MCF 10A (cell line): ENCODE measurements at regions not wholly inside any gene's neighbourhood (a gene's known extent, or its start where the extent isn't known, plus 50 kb on each side); places are given as distances from the start of the nearest gene placed in this dataset.

Experiments used
- BruUV-seq: library from RNA; stranded (reverse); fragments of 400-500 nt; replicated peaks from 2 replicates; lab custom pipeline; 2021; lab: Mats Ljungman, UMichigan
- CTCF ChIA-PET: fragments of 300-600 bp; sonication (Branson Sonifier 250); formaldehyde crosslinking; extraction: SDS; loops from one replicate; lab custom pipeline; 2021; ENCODE audit warnings: antibody characterized with exemption, inconsistent platforms; lab: Yijun Ruan, JAX
- POLR2A ChIA-PET: fragments of 300-600, 350-650 bp; sonication (Branson Sonifier 250); formaldehyde crosslinking; extraction: SDS; loops from one replicate; lab custom pipeline; 2020; ENCODE audit warnings: antibody characterized with exemption, inconsistent platforms; lab: Yijun Ruan, JAX
- DNase-seq: peaks from one replicate; pipeline ENCODE4 v3.0.0-alpha.2; 2018; ENCODE audit not compliant: unreplicated experiment
- H3K27ac Mint-ChIP-seq: one replicate; pipeline ENCODE4 v1.8.0; 2022; ENCODE audit warnings: mild to moderate bottlenecking, low read depth, mixed read lengths; ENCODE audit not compliant: unreplicated experiment
- H3K27me3 Mint-ChIP-seq: one replicate; pipeline ENCODE4 v1.8.0; 2022; ENCODE audit warnings: mixed read lengths; ENCODE audit not compliant: insufficient read depth, unreplicated experiment
- H3K36me3 Mint-ChIP-seq: one replicate; pipeline ENCODE4 v1.8.0; 2022; ENCODE audit warnings: mild to moderate bottlenecking, moderate library complexity, mixed read lengths; ENCODE audit not compliant: insufficient read depth, unreplicated experiment
- H3K4me1 Mint-ChIP-seq: one replicate; pipeline ENCODE4 v1.8.0; 2022; ENCODE audit warnings: mixed read lengths; ENCODE audit not compliant: insufficient read depth, unreplicated experiment
- H3K4me3 Mint-ChIP-seq: one replicate; pipeline ENCODE4 v1.8.0; 2022; ENCODE audit warnings: mild to moderate bottlenecking, moderate library complexity, mixed read lengths; ENCODE audit not compliant: unreplicated experiment
- H3K9me3 Mint-ChIP-seq: one replicate; pipeline ENCODE4 v1.8.0; 2022; ENCODE audit warnings: mixed read lengths; ENCODE audit not compliant: unreplicated experiment
- intact Hi-C: fragments of 100-400 bp; cut with micrococcal nuclease; formaldehyde crosslinking; loops from 2 replicates; pipeline ENCODE4 v1.14.1; 2022
- TF ChIP-seq, protein P1 (sequence below): fragments of 200-600 bp; IDR thresholded peaks from one replicate; pipeline ENCODE4 v1.8.0; 2022; ENCODE audit warnings: antibody characterized with exemption, mild to moderate bottlenecking; ENCODE audit not compliant: unreplicated experiment

GRCh38 chr1:221530791-221531190 lies 211.1 kb downstream of the DUSP10 start:
- H3K36me3 Mint-ChIP-seq = no peaks in the 10 kb centered on the region
- no peak overlapping the region for H3K4me3 Mint-ChIP-seq
- no peak for DNase-seq
- POLR2A ChIA-PET = no interaction called here
- intact Hi-C loops = no loop called here
- CTCF ChIA-PET = interaction anchor here (0.6 to 1.7 kb wide), 4 partner anchors 9 to 832 kb away, joined by 3 to 5 read pairs (median 4); no protein-coding TSS in a partner anchor
- H3K9me3 Mint-ChIP-seq = no peaks in the 10 kb centered on the region
- no peak overlapping the region for H3K27ac Mint-ChIP-seq
- no peaks in the 10 kb centered on the region for H3K4me1 Mint-ChIP-seq
- no peaks in the 10 kb centered on the region for H3K27me3 Mint-ChIP-seq
- BruUV-seq = no TSS peak
- TF ChIP-seq, protein P1, sequence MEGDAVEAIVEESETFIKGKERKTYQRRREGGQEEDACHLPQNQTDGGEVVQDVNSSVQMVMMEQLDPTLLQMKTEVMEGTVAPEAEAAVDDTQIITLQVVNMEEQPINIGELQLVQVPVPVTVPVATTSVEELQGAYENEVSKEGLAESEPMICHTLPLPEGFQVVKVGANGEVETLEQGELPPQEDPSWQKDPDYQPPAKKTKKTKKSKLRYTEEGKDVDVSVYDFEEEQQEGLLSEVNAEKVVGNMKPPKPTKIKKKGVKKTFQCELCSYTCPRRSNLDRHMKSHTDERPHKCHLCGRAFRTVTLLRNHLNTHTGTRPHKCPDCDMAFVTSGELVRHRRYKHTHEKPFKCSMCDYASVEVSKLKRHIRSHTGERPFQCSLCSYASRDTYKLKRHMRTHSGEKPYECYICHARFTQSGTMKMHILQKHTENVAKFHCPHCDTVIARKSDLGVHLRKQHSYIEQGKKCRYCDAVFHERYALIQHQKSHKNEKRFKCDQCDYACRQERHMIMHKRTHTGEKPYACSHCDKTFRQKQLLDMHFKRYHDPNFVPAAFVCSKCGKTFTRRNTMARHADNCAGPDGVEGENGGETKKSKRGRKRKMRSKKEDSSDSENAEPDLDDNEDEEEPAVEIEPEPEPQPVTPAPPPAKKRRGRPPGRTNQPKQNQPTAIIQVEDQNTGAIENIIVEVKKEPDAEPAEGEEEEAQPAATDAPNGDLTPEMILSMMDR = no peak

DNA sequence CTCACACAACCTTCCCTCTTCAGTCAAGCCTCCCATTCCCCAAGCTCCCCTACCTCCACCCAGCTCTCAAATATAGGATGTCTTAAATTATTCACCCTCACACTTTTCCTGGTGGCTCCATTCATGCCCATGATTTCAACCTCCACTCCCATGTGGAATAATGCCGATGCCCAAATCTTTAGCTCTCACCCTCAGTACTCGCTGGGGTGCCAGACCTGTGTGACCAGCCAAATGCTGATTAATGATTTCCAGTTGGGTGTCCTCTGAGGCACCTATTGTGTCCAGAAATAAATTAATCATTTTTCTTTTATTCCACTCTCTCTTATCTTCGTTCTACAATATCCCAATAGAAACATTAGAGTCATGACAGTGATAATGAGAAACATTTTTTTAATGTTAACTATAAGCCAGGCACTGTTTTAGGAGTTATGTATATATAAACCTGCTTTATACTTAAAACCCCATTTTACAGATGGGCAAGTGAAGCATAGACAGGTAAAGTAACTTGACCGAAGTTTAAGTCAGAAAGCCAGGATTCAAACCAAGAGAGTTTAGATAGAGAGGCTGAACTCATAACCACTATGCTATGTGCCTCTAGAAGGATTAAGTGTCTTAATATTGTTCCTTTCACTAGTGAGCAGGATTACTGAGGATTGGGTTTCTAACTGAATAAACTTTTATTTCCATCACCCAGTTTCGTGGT lies 209.7 kb downstream of the DUSP10 start:
- ChIA-PET POLR2A (interaction anchor here (0.7 to 0.9 kb wide), 2 partner anchors 9 to 10 kb away, joined by 3 read pairs; no protein-coding TSS in a partner anchor), CTCF (interaction anchor here (0.5 to 2.0 kb wide), 5 partner anchors 11 to 703 kb away, joined by 3 to 6 read pairs (median 3); no protein-coding TSS in a partner anchor)
- TF ChIP-seq, protein P1 = no peak
- TSS peak; percentile 96 for BruUV-seq
- Mint-ChIP-seq H3K27me3 (no peaks in the 10 kb centered on the region), H3K27ac (no peak overlapping the region), H3K4me1 (no peaks in the 10 kb centered on the region), H3K4me3 (no peak overlapping the region), H3K36me3 (no peaks in the 10 kb centered on the region), H3K9me3 (peaks cover 9% of the 10 kb centered on the region)
- intact Hi-C loops = no loop called here
- no peak for DNase-seq

DNA sequence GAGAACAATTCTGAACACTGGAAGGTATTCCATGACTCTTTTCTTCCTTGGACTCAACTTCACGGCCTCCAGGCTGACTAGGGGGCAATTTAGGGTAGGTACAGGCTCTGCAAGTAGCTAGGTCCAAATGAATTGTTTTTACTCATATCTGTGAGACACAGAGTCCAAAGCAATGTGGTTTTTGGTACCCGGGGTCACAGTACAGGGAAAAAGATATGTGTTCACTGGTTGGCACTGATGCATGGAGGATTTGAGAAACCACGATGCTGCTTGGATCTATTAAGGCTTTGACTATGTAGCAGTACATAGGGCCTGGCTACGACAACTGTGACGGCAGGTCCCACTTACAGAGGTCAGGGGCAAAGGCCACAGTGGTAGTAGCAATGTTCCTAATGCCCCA lies 200.6 kb downstream of the DUSP10 start:
- H3K27ac Mint-ChIP-seq = no peak overlapping the region
- ChIA-PET POLR2A (interaction anchor here (0.6 to 1.2 kb wide), 2 partner anchors 126 to 222 kb away, joined by 3 read pairs; no protein-coding TSS in a partner anchor), CTCF (interaction anchor here (0.6 to 1.7 kb wide), 5 partner anchors 11 to 468 kb away, joined by 3 to 5 read pairs (median 4); no protein-coding TSS in a partner anchor)
- no peaks in the 10 kb centered on the region for H3K36me3 Mint-ChIP-seq
- peaks cover 8% of the 10 kb centered on the region for H3K9me3 Mint-ChIP-seq
- H3K27me3 Mint-ChIP-seq = no peaks in the 10 kb centered on the region
- TF ChIP-seq, protein P1 = no peak
- BruUV-seq = no TSS peak
- no peak overlapping the region for H3K4me3 Mint-ChIP-seq
- intact Hi-C loops = loop anchor here (5.0 kb wide), 1 partner anchor 351 kb away; no protein-coding TSS in a partner anchor
- H3K4me1 Mint-ChIP-seq = peaks cover 15% of the 10 kb centered on the region
- no peak for DNase-seq

- no peaks in the 10 kb centered on the region for H3K9me3 Mint-ChIP-seq
- intact Hi-C loops = loop anchor here (1.0 to 5.0 kb wide), 8 partner anchors 65 to 912 kb away; partner anchors contain the start of gene DUSP10
- no TSS peak for BruUV-seq
- no peaks in the 10 kb centered on the region for H3K36me3 Mint-ChIP-seq
- peaks cover 15% of the 10 kb centered on the region for H3K4me1 Mint-ChIP-seq
- CTCF ChIA-PET = interaction anchor here (0.6 to 3.7 kb wide), 42 partner anchors 8 to 922 kb away, joined by 3 to 35 read pairs (median 3); partner anchors contain the start of gene DUSP10
- H3K4me3 Mint-ChIP-seq = no peak overlapping the region
- no peaks in the 10 kb centered on the region for H3K27me3 Mint-ChIP-seq
- H3K27ac Mint-ChIP-seq = peak overlapping the region; percentile 44
- DNase-seq = peak; percentile 56
- POLR2A ChIA-PET = interaction anchor here (0.7 to 1.9 kb wide), 7 partner anchors 62 to 553 kb away, joined by 3 to 12 read pairs (median 3); partner anchors contain the start of gene DUSP10
- TF ChIP-seq, protein P1 = peak; percentile 86
Observed at GRCh38 chr1:221543529-221544120, 198.3 kb downstream of the DUSP10 start.
